AG08396 (cell line): ENCODE measurements at regions not wholly inside any gene's neighbourhood (a gene's known extent, or its start where the extent isn't known, plus 50 kb on each side); places are given as distances from the start of the nearest gene placed in this dataset.

Source experiments
- DNase-seq: peaks from one replicate; pipeline ENCODE4 v3.0.0; 2012; ENCODE audit warnings: low spot score, mixed read lengths

- no peak for DNase-seq
These were observed 426.2 kb upstream of the ADAMTS9 start for GRCh38 chr3:65114041-65114440.

- DNase-seq, result no peak
These were observed 425.0 kb upstream of the ADAMTS9 start for GRCh38 chr3:65112751-65113300.

GRCh38 chr3:65110661-65111060 is 422.9 kb upstream of the ADAMTS9 start:
- DNase-seq, result no peak

- DNase-seq, result no peak
These were observed 422.2 kb upstream of the ADAMTS9 start for GRCh38 chr3:65109966-65110500.

GRCh38 chr3:65107174-65107573 is 419.4 kb upstream of the ADAMTS9 start:
- DNase-seq, result no peak

- no peak for DNase-seq
These were observed 413.6 kb upstream of the ADAMTS9 start for GRCh38 chr3:65101450-65101849.

- no peak for DNase-seq
These were observed 410.6 kb upstream of the ADAMTS9 start for GRCh38 chr3:65098400-65098799.

- no peak for DNase-seq
These were observed 408.4 kb upstream of the ADAMTS9 start for GRCh38 chr3:65096110-65096745.

GRCh38 chr3:65094723-65095122 is 406.9 kb upstream of the ADAMTS9 start:
- DNase-seq, result no peak

- no peak for DNase-seq
These were observed 405.8 kb upstream of the ADAMTS9 start for GRCh38 chr3:65093641-65094040.

- DNase-seq, result no peak
These were observed 403.8 kb upstream of the ADAMTS9 start for GRCh38 chr3:65091565-65091964.

- DNase-seq, result no peak
These were observed 395.4 kb upstream of the ADAMTS9 start for GRCh38 chr3:65083240-65083639.

GRCh38 chr3:65081536-65081935 is 393.7 kb upstream of the ADAMTS9 start:
- no peak for DNase-seq

- DNase-seq, result no peak
These were observed 392.6 kb upstream of the ADAMTS9 start for GRCh38 chr3:65080432-65080831.

- no peak for DNase-seq
These were observed 391.8 kb upstream of the ADAMTS9 start for GRCh38 chr3:65079560-65079959.

GRCh38 chr3:65078748-65079147 is 390.9 kb upstream of the ADAMTS9 start:
- DNase-seq, result no peak

- no peak for DNase-seq
These were observed 389.3 kb upstream of the ADAMTS9 start for GRCh38 chr3:65077124-65077523.

- DNase-seq, result no peak
These were observed 383.2 kb upstream of the ADAMTS9 start for GRCh38 chr3:65070968-65071367.

- no peak for DNase-seq
These were observed 373.1 kb upstream of the ADAMTS9 start for GRCh38 chr3:65060904-65061303.

GRCh38 chr3:65052101-65052500 is 364.3 kb upstream of the ADAMTS9 start:
- no peak for DNase-seq

GRCh38 chr3:65048151-65048550 is 360.4 kb upstream of the ADAMTS9 start:
- DNase-seq, result no peak

GRCh38 chr3:65045138-65045537 is 357.3 kb upstream of the ADAMTS9 start:
- no peak for DNase-seq

GRCh38 chr3:65044401-65044800 is 356.6 kb upstream of the ADAMTS9 start:
- no peak for DNase-seq

GRCh38 chr3:65042675-65043074 is 354.9 kb upstream of the ADAMTS9 start:
- no peak for DNase-seq
